ENCODE measurements at regions not wholly inside any gene's neighbourhood (a gene's known extent, or its start where the extent isn't known, plus 50 kb on each side); places are given as distances from the start of the nearest gene placed in this dataset.

DNA sequence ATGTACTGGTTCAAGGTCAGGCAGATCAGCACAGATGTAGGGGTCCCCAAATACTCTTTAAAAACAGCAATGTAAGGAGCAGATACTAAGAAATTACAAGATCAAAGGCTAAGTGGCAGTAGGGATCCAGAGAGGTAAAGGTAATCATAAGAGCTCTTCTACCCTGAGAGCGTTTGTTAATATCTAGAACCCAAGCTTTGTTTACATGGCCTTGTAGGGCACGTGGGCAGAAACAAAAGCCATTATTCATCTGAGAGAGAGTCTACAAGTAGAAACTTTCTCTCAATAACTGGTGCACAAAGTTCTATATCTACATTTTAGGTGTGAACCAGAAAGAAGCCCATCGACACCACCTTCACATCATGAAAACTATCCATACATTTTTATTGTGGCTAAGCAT lies 225.6 kb upstream of the PCDH10 start:
- TF ChIP-seq, protein P1, sequence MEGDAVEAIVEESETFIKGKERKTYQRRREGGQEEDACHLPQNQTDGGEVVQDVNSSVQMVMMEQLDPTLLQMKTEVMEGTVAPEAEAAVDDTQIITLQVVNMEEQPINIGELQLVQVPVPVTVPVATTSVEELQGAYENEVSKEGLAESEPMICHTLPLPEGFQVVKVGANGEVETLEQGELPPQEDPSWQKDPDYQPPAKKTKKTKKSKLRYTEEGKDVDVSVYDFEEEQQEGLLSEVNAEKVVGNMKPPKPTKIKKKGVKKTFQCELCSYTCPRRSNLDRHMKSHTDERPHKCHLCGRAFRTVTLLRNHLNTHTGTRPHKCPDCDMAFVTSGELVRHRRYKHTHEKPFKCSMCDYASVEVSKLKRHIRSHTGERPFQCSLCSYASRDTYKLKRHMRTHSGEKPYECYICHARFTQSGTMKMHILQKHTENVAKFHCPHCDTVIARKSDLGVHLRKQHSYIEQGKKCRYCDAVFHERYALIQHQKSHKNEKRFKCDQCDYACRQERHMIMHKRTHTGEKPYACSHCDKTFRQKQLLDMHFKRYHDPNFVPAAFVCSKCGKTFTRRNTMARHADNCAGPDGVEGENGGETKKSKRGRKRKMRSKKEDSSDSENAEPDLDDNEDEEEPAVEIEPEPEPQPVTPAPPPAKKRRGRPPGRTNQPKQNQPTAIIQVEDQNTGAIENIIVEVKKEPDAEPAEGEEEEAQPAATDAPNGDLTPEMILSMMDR (conservative IDR thresholded peaks at IDR 0.05), result no peak
- no peak for TF ChIP-seq EZH2 (IDR thresholded peaks at IDR 0.05; ENCODE audit: low read depth)

Measured in PC-9 (cell line).